Karpas-422 (cell line): ENCODE measurements at regions not wholly inside any gene's neighbourhood (a gene's known extent, or its start where the extent isn't known, plus 50 kb on each side); places are given as distances from the start of the nearest gene placed in this dataset.

ENCODE experiments used
- DNase-seq: peaks from one replicate; pipeline ENCODE4 v3.0.0-alpha.2; 2015
- H2AFZ ChIP-seq: fragments of 200-600 bp; sonication (generic); 2 replicates; pipeline ENCODE4 v1.6.1; 2014; ENCODE audit warnings: antibody characterized with exemption, low read length, mixed read lengths
- H3K27ac ChIP-seq: fragments of 200-600 bp; sonication (generic); 2 replicates; pipeline ENCODE4 v1.5.1; 2014; ENCODE audit warnings: mild to moderate bottlenecking, low read length, moderate library complexity
- H3K27me3 ChIP-seq: fragments of 200-600 bp; sonication (generic); 2 replicates; pipeline ENCODE4 v1.6.1; 2014; ENCODE audit warnings: low read length, mixed read lengths
- H3K36me3 ChIP-seq: fragments of 200-600 bp; sonication (generic); 2 replicates; pipeline ENCODE4 v1.6.1; 2014; ENCODE audit warnings: low read length, mixed read lengths; ENCODE audit not compliant: insufficient read depth
- H3K4me1 ChIP-seq: fragments of 200-600 bp; sonication (generic); 2 replicates; pipeline ENCODE4 v1.6.1; 2014; ENCODE audit warnings: mild to moderate bottlenecking, low read length, mixed read lengths
- H3K4me2 ChIP-seq: fragments of 200-600 bp; sonication (generic); 2 replicates; pipeline ENCODE4 v1.6.1; 2014; ENCODE audit warnings: low read length, low read depth, mild to moderate bottlenecking; ENCODE audit not compliant: poor library complexity, severe bottlenecking
- H3K4me3 ChIP-seq: fragments of 200-600 bp; sonication (generic); 2 replicates; pipeline ENCODE4 v1.5.1; 2014; ENCODE audit warnings: mild to moderate bottlenecking, antibody characterized with exemption, low read length, mixed read lengths
- H3K79me2 ChIP-seq: fragments of 200-600 bp; sonication (generic); 2 replicates; pipeline ENCODE4 v1.6.1; 2014; ENCODE audit warnings: mild to moderate bottlenecking, low read length, mixed read lengths
- H3K9ac ChIP-seq: fragments of 200-600 bp; sonication (generic); 2 replicates; pipeline ENCODE4 v1.6.0; 2014; ENCODE audit warnings: low read length
- H3K9me2 ChIP-seq: fragments of 200-600 bp; sonication (generic), shearing (Covaris generic); replicated peaks from 2 replicates; pipeline ENCODE4 v1.6.0; 2014; ENCODE audit warnings: mild to moderate bottlenecking, low read length, moderate library complexity; ENCODE audit not compliant: insufficient read depth
- H3K9me3 ChIP-seq: fragments of 300-700, 200-600 bp; sonication (generic); 2 replicates; pipeline ENCODE4 v1.6.1; 2014; ENCODE audit warnings: low read length, mixed read lengths
- H4K20me1 ChIP-seq: fragments of 200-600 bp; sonication (generic); 2 replicates; pipeline ENCODE4 v1.6.1; 2014; ENCODE audit warnings: mild to moderate bottlenecking, antibody characterized with exemption, low read length, low read depth; ENCODE audit not compliant: insufficient read depth

DNA sequence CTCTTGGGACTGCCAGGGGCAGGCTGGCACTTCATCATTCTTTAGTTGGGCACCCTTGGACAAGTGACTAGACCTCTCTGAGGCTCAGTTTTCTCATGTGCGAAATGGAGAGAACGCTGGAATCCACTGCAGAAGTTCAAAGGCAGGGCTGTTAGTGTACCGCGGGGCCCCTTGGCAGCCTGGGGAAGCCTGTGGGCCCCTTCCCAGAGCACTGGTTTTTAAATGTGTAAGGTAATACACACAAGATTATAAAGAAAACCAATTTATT lies 209.5 kb upstream of the MVB12B start:
- no peak overlapping the region for H3K4me3 ChIP-seq
- H3K27me3 ChIP-seq = no peaks in the 10 kb centered on the region
- no peaks in the 10 kb centered on the region for H3K79me2 ChIP-seq
- no peaks in the 10 kb centered on the region for H3K9me3 ChIP-seq
- no peak overlapping the region for H2AFZ ChIP-seq
- no peak for DNase-seq
- H3K4me2 ChIP-seq = no peak overlapping the region
- no peaks in the 10 kb centered on the region for H3K4me1 ChIP-seq
- no peak overlapping the region for H3K9ac ChIP-seq
- no peaks in the 10 kb centered on the region for H3K9me2 ChIP-seq
- no peaks in the 10 kb centered on the region for H4K20me1 ChIP-seq
- no peak overlapping the region for H3K27ac ChIP-seq
- no peaks in the 10 kb centered on the region for H3K36me3 ChIP-seq

DNA sequence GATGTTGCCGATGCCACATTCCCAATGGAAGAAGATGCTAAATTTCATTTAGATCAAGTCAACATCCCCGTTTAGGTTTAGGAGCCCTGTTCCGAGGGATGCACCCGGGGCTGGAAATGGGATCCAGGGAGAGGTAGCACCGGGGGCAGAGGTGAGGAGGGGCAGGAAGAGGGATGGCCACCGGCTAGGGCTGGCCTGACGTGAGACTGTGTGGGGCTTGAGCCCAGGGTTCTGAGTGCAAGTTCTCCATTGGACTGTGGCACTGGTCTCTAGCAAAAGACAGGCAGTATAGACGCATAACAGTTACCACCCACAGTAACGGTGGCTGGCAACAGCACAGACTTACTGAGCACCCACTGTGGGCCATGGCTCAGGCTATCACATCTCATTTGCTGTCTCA lies 209.0 kb upstream of the MVB12B start:
- Histone ChIP-seq H3K4me3 (no peak overlapping the region), H3K9ac (no peak overlapping the region), H3K79me2 (no peaks in the 10 kb centered on the region), H3K27me3 (no peaks in the 10 kb centered on the region), H3K9me3 (no peaks in the 10 kb centered on the region), H3K4me2 (no peak overlapping the region), H3K9me2 (no peaks in the 10 kb centered on the region), H2AFZ (no peak overlapping the region), H3K27ac (no peak overlapping the region), H3K4me1 (no peaks in the 10 kb centered on the region), H4K20me1 (no peaks in the 10 kb centered on the region), H3K36me3 (no peaks in the 10 kb centered on the region)
- no peak for DNase-seq

DNA sequence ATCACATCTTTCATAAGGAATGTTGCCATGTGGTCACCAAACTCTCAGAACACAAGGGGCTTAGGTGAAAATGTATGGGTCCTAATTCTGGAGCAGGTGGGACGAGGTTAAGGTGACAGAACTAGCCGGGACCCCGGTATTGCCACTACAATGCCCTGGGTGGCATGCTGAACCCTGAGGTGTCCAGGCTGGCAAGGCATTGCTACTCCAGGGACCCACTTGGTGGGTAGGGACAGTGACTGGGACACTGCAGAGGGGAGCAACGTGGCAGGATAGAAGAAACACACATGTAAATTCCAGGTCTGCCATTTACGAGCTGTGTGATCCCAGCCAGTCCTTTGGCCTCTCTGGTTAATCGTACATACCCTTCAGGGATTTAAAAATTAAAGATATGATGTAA lies 206.9 kb upstream of the MVB12B start:
- H3K4me3 ChIP-seq = no peak overlapping the region
- no peak overlapping the region for H2AFZ ChIP-seq
- no peaks in the 10 kb centered on the region for H3K4me1 ChIP-seq

DNA sequence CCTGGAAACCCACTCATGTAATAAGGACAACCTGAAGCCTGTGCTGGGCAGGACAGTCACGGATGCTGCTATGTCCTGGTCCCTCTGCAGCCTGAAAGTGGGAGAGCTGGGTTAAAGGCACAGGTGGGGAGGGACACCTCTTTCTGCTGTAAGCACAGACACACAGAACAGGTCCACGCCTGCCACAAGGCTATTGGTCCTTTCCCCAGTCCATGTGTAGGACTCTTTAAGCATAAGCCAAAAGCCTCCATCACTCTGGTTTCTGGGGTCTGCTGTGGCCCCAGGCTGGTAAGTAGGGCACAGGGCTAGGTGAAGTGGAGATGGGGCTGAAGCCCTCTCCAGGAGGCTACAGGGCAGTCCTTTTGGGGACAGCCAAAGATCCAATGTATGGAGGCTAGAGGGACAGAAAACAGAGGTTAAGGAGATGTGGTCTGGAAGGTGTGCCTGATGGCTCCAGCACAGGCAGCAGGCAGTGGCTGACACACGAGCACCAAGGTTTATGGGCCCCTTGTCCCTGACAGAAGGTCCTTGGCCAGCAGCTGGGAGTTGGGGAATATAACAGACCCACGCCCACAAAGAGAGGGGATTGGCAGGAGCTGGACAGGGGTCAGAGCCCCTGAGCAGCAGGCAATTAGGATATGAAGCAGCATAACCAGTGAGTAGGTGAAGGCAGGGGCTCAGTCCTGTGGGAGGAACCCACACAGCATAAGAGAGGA lies 203.6 kb upstream of the MVB12B start:
- Histone ChIP-seq H3K36me3 (no peaks in the 10 kb centered on the region), H3K4me3 (no peak overlapping the region), H4K20me1 (no peaks in the 10 kb centered on the region), H3K27me3 (no peaks in the 10 kb centered on the region), H3K4me2 (no peak overlapping the region), H2AFZ (no peak overlapping the region), H3K4me1 (no peaks in the 10 kb centered on the region), H3K9ac (no peak overlapping the region), H3K27ac (no peak overlapping the region), H3K9me2 (no peaks in the 10 kb centered on the region), H3K79me2 (no peaks in the 10 kb centered on the region), H3K9me3 (no peaks in the 10 kb centered on the region)
- no peak for DNase-seq

More for the DNA sequence above, 206.9 kb upstream of the MVB12B start:
- no peak for DNase-seq
- Histone ChIP-seq H3K9me3 (no peaks in the 10 kb centered on the region), H3K4me2 (no peak overlapping the region), H3K9ac (no peak overlapping the region), H3K9me2 (no peaks in the 10 kb centered on the region), H3K79me2 (no peaks in the 10 kb centered on the region), H3K27me3 (no peaks in the 10 kb centered on the region), H4K20me1 (no peaks in the 10 kb centered on the region), H3K27ac (no peak overlapping the region), H3K36me3 (no peaks in the 10 kb centered on the region)

DNA sequence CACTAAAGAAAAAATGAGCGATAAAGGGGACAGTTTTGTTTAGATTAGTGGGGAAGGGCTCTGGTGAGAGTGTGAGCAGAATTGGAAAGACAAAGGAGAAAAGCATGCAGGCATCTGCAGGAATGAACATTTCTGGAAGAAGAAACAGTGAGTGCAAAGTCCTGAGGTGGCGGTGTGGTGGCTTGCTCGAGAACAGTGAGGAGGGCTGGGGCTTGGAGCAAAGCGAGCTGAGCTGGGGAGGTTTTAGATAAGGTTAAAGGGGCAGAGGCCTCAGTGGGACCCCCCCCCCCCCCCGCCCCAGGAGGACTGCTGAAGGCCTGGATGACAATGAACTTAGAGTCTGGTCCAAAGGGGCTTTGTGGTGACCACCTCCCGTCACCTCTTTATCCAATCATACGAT lies 202.7 kb upstream of the MVB12B start:
- Histone ChIP-seq H3K36me3 (no peaks in the 10 kb centered on the region), H3K9ac (no peak overlapping the region), H3K4me1 (no peaks in the 10 kb centered on the region), H3K79me2 (no peaks in the 10 kb centered on the region), H3K27ac (no peak overlapping the region), H3K9me2 (no peaks in the 10 kb centered on the region), H2AFZ (no peak overlapping the region), H3K27me3 (no peaks in the 10 kb centered on the region), H3K4me3 (no peak overlapping the region), H4K20me1 (no peaks in the 10 kb centered on the region), H3K9me3 (no peaks in the 10 kb centered on the region), H3K4me2 (no peak overlapping the region)
- DNase-seq = no peak

DNA sequence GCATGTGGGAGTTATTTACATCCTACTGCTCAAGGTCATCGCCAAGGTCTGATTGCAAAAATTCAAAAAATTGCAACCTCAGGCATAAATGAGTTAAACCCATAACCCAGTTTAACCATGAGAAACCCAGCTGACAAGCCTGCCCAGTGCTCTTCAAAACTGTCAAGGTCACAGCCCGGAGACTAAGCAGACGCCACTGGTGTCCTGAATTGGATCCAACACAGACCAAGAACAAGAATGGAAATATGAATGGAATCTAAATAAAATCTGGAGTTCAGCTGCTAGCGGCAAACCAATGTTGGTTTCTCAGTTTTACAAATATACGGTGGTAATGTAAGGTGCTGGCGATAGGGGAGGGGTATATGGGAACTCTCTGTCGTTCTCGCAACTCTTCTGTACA lies 201.5 kb upstream of the MVB12B start:
- no peaks in the 10 kb centered on the region for H3K9me2 ChIP-seq
- H3K79me2 ChIP-seq = no peaks in the 10 kb centered on the region
- no peaks in the 10 kb centered on the region for H4K20me1 ChIP-seq
- H3K36me3 ChIP-seq = no peaks in the 10 kb centered on the region
- H3K4me3 ChIP-seq = no peak overlapping the region
- DNase-seq = no peak
- H3K4me2 ChIP-seq = no peak overlapping the region
- no peak overlapping the region for H3K9ac ChIP-seq
- H3K27me3 ChIP-seq = no peaks in the 10 kb centered on the region
- H3K9me3 ChIP-seq = no peaks in the 10 kb centered on the region
- no peak overlapping the region for H3K27ac ChIP-seq
- H3K4me1 ChIP-seq = no peaks in the 10 kb centered on the region
- H2AFZ ChIP-seq = no peak overlapping the region

DNA sequence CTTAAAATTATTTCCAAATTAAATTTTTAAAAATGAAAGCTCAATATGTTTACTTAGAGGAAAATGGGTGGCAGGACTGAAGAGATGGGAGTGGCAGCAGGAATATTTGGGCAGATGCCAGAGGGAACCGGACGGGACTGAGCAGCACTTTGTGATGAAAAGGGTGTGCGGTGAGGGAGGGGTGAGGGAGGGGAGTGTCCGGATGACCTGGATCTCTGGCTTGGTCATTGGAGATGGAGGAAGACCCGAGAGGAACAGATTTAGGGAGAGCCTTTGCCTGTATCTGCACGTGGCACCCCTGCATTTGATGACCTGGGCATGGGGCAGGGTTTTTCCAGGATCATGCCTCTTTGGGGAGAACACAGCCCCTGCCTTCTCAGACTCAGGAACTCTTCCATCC lies 201.1 kb upstream of the MVB12B start:
- H2AFZ ChIP-seq = no peak overlapping the region
- no peaks in the 10 kb centered on the region for H3K36me3 ChIP-seq
- H3K27me3 ChIP-seq = no peaks in the 10 kb centered on the region
- no peaks in the 10 kb centered on the region for H3K79me2 ChIP-seq
- no peak overlapping the region for H3K4me3 ChIP-seq
- no peak overlapping the region for H3K27ac ChIP-seq
- H3K4me2 ChIP-seq = no peak overlapping the region
- H3K9ac ChIP-seq = no peak overlapping the region
- no peak for DNase-seq
- no peaks in the 10 kb centered on the region for H3K9me3 ChIP-seq
- no peaks in the 10 kb centered on the region for H3K9me2 ChIP-seq
- no peaks in the 10 kb centered on the region for H4K20me1 ChIP-seq
- no peaks in the 10 kb centered on the region for H3K4me1 ChIP-seq

DNA sequence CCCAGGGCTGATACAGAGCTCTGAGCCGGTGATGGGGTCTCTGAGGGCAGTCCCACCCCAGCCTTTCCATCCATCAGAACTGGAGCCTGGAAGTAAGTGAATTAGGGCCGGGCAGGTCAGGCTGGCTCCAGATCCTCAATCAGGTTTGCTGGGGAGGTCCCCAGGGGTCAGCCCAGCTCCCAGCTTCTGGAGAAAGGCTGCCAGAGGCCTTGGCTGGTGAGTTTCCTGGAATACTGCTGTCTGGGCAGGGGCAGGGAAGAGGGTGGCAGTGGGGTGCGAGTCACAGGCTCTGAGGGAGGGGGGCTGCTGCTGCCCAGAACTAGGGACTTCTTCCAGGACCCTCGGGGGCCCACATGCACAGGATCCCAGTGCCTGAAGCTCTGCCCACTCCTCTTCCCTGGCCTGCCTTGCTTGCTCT lies 200.6 kb upstream of the MVB12B start:
- no peak for DNase-seq
- Histone ChIP-seq H3K9me2 (no peaks in the 10 kb centered on the region), H3K4me1 (no peaks in the 10 kb centered on the region), H2AFZ (no peak overlapping the region), H3K27ac (no peak overlapping the region), H3K9ac (no peak overlapping the region), H3K4me2 (no peak overlapping the region), H3K27me3 (no peaks in the 10 kb centered on the region), H3K36me3 (no peaks in the 10 kb centered on the region), H3K79me2 (no peaks in the 10 kb centered on the region), H3K9me3 (no peaks in the 10 kb centered on the region), H4K20me1 (no peaks in the 10 kb centered on the region), H3K4me3 (no peak overlapping the region)

DNA sequence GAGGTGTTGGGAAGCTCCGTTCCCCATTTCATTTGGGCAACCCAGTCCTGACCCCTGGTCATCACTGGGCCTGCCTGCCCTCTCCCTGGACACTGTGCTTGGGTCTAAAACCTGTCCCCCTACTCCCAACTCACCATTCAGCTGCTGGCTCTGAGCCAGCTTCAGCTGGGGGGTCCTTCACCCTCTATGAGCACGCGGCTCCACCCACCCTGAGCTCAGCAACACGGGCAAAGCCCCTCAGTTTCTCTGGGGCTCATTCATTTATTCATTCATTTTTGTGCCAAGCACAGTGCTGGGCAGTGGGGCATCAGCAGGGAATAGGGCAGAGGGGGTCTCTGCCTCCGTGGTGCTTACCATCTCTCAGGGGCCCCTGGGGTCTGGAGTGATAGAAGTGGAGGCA lies 199.8 kb upstream of the MVB12B start:
- H3K79me2 ChIP-seq = no peaks in the 10 kb centered on the region
- no peak overlapping the region for H3K4me2 ChIP-seq
- H3K9me3 ChIP-seq = no peaks in the 10 kb centered on the region
- H2AFZ ChIP-seq = no peak overlapping the region
- no peaks in the 10 kb centered on the region for H3K4me1 ChIP-seq
- no peaks in the 10 kb centered on the region for H3K9me2 ChIP-seq
- no peaks in the 10 kb centered on the region for H3K36me3 ChIP-seq
- no peaks in the 10 kb centered on the region for H3K27me3 ChIP-seq
- no peak for DNase-seq
- H4K20me1 ChIP-seq = no peaks in the 10 kb centered on the region
- H3K4me3 ChIP-seq = no peak overlapping the region
- H3K27ac ChIP-seq = no peak overlapping the region
- H3K9ac ChIP-seq = no peak overlapping the region
